NCI-H526 treated with DMSO at 0.1 percent for 48 hours (cell line): ENCODE measurements at regions not wholly inside any gene's neighbourhood (a gene's known extent, or its start where the extent isn't known, plus 50 kb on each side); places are given as distances from the start of the nearest gene placed in this dataset.
A peak's percentile ranks its signal among the peaks of the same experiment; 100 is the strongest.

Experiments used
- DNase-seq: peaks from one replicate; lab custom pipeline; 2025; lab: John Stamatoyannopoulos, UW

- DNase-seq, result no peak
Measured at GRCh38 chr10:131838966-131839742, 61.7 kb upstream of the PPP2R2D start.

- peak; percentile 3 for DNase-seq
Measured at GRCh38 chr10:131839880-131840787, 60.7 kb upstream of the PPP2R2D start.

GRCh38 chr10:131840788-131841118, 60.1 kb upstream of the PPP2R2D start:
- no peak for DNase-seq

GRCh38 chr10:131841131-131841660, 59.6 kb upstream of the PPP2R2D start:
- no peak for DNase-seq

GRCh38 chr10:131841661-131842139, 59.1 kb upstream of the PPP2R2D start:
- DNase-seq, result no peak

- DNase-seq, result no peak
Measured at GRCh38 chr10:131842351-131843088, 58.3 kb upstream of the PPP2R2D start.

- DNase-seq, result no peak
Measured at GRCh38 chr10:131843089-131843595, 57.7 kb upstream of the PPP2R2D start.

GRCh38 chr10:131843881-131844284, 56.9 kb upstream of the PPP2R2D start:
- DNase-seq, result no peak

GRCh38 chr10:131844529-131845084, 56.2 kb upstream of the PPP2R2D start:
- no peak for DNase-seq

- no peak for DNase-seq
Measured at GRCh38 chr10:131845505-131846239, 55.1 kb upstream of the PPP2R2D start.

GRCh38 chr10:131846240-131847101, 54.3 kb upstream of the PPP2R2D start:
- no peak for DNase-seq

GRCh38 chr10:131847241-131847783, 53.5 kb upstream of the PPP2R2D start:
- no peak for DNase-seq

GRCh38 chr10:131848296-131848695, 52.5 kb upstream of the PPP2R2D start:
- no peak for DNase-seq

- DNase-seq, result no peak
Measured at GRCh38 chr10:131848741-131849590, 51.8 kb upstream of the PPP2R2D start.

- no peak for DNase-seq
Measured at GRCh38 chr10:131849591-131850382, 51.0 kb upstream of the PPP2R2D start.

GRCh38 chr10:131850383-131850870, 50.4 kb upstream of the PPP2R2D start:
- no peak for DNase-seq
